CD14-positive monocyte (primary cell): ENCODE measurements at regions not wholly inside any gene's neighbourhood (a gene's known extent, or its start where the extent isn't known, plus 50 kb on each side); places are given as distances from the start of the nearest gene placed in this dataset.

ENCODE experiments used
- DNase-seq, 3 donors: peaks; one replicate each; pipeline ENCODE4 v3.0.0-alpha.2; 2011 to 2022
- H2AFZ ChIP-seq: 2 replicates; pipeline ENCODE4 v1.6.0; 2012; ENCODE audit warnings: mild to moderate bottlenecking, low read depth, low read length, inconsistent platforms; ENCODE audit not compliant: insufficient read depth, poor library complexity, severe bottlenecking
- H3K27ac ChIP-seq, 2 donors: 1 replicate in 1 of 2; 2 replicates in 1 of 2; pipeline ENCODE4 v1.5.1; 2012 to 2013; ENCODE audit warnings: low read length in 2 of 2, control low read depth in 1 of 2, inconsistent platforms in 1 of 2, low read depth in 1 of 2, mild to moderate bottlenecking in 1 of 2
- H3K27me3 ChIP-seq, 2 donors: one replicate each; pipeline versions ENCODE4 v1.6.0 to v1.6.1; 2011 to 2013; ENCODE audit warnings: low read length in 2 of 2; ENCODE audit not compliant: control insufficient read depth in 2 of 2, insufficient read depth in 2 of 2
- H3K36me3 ChIP-seq, 2 donors: replicated peaks in 1 of 2; 1 replicate in 1 of 2; 2 replicates in 1 of 2; pipeline versions ENCODE4 v1.5.1 to v1.6.1; 2012 to 2013; ENCODE audit warnings: low read length in 2 of 2, control low read depth in 1 of 2, inconsistent platforms in 1 of 2, mild to moderate bottlenecking in 1 of 2; ENCODE audit not compliant: insufficient read depth in 2 of 2, control insufficient read depth in 1 of 2
- H3K4me1 ChIP-seq, 2 donors: 1 replicate in 1 of 2; 2 replicates in 1 of 2; pipeline versions ENCODE4 v1.5.1 to v1.6.1; 2012 to 2013; ENCODE audit warnings: low read length in 2 of 2, control low read depth in 1 of 2, inconsistent platforms in 1 of 2, mild to moderate bottlenecking in 1 of 2, moderate library complexity in 1 of 2; ENCODE audit not compliant: insufficient read depth in 2 of 2, control insufficient read depth in 1 of 2
- H3K4me2 ChIP-seq: replicated peaks from 2 replicates; pipeline ENCODE3; 2012; ENCODE audit warnings: low read length, moderate library complexity, mild to moderate bottlenecking; ENCODE audit not compliant: poor library complexity, severe bottlenecking; ENCODE audit errors: extremely low read depth
- H3K4me3 ChIP-seq, 3 experiments: fragments of 200-600 bp in 1 of 3; sonication (generic) in 1 of 3; replicated peaks in 1 of 3; 1 replicate in 2 of 3; 2 replicates in 1 of 3; pipeline ENCODE4 v1.5.1; 2011 to 2013; ENCODE audit warnings: low read length in 3 of 3, mild to moderate bottlenecking in 3 of 3, control low read depth in 2 of 3, low read depth in 2 of 3, inconsistent platforms in 1 of 3, moderate library complexity in 1 of 3
- H3K79me2 ChIP-seq: 2 replicates; pipeline ENCODE4 v1.6.0; 2012; ENCODE audit warnings: mild to moderate bottlenecking, control low read depth, inconsistent platforms, low read length, moderate library complexity; ENCODE audit not compliant: insufficient read depth
- H3K9ac ChIP-seq: 2 replicates; pipeline ENCODE4 v1.6.0; 2017; ENCODE audit warnings: low read length, mild to moderate bottlenecking; ENCODE audit not compliant: insufficient read depth, poor library complexity, severe bottlenecking
- H3K9me3 ChIP-seq, 2 donors: replicated peaks in 1 of 2; 1 replicate in 1 of 2; 2 replicates in 1 of 2; pipeline versions ENCODE4 v1.5.1 to v1.6.1; 2012 to 2013; ENCODE audit warnings: low read length in 2 of 2, control low read depth in 1 of 2; ENCODE audit not compliant: control insufficient read depth in 1 of 2, insufficient read depth in 1 of 2
- H4K20me1 ChIP-seq: 2 replicates; pipeline ENCODE4 v1.6.0; 2012; ENCODE audit warnings: mild to moderate bottlenecking, low read length, control low read depth, moderate library complexity; ENCODE audit not compliant: insufficient read depth
- H3K27ac Mint-ChIP-seq, 7 donors: one replicate each; pipeline ENCODE4 v1.8.0; 2020; ENCODE audit warnings: mild to moderate bottlenecking in 7 of 7, mixed read lengths in 7 of 7, moderate library complexity in 6 of 7, inconsistent platforms in 2 of 7
- H3K27me3 Mint-ChIP-seq, 3 donors: one replicate each; pipeline ENCODE4 v1.8.0; 2021 to 2022; ENCODE audit warnings: low read depth in 3 of 3, mild to moderate bottlenecking in 3 of 3, mixed read lengths in 3 of 3, moderate library complexity in 3 of 3, inconsistent platforms in 1 of 3
- H3K36me3 Mint-ChIP-seq, 2 donors: one replicate each; pipeline ENCODE4 v1.8.0; 2020; ENCODE audit warnings: mixed read lengths in 2 of 2, inconsistent platforms in 1 of 2, mild to moderate bottlenecking in 1 of 2
- H3K4me1 Mint-ChIP-seq: one replicate; pipeline ENCODE4 v1.8.0; 2020; ENCODE audit warnings: mild to moderate bottlenecking, mixed read lengths
- H3K4me3 Mint-ChIP-seq, 2 donors: one replicate each; pipeline ENCODE4 v1.8.0; 2020; ENCODE audit warnings: mild to moderate bottlenecking in 2 of 2, mixed read lengths in 2 of 2, moderate library complexity in 1 of 2
- H3K9me3 Mint-ChIP-seq, 7 donors: one replicate each; pipeline ENCODE4 v1.8.0; 2020 to 2022; ENCODE audit warnings: mixed read lengths in 7 of 7, mild to moderate bottlenecking in 6 of 7, moderate library complexity in 6 of 7, inconsistent platforms in 2 of 7
- WGBS: methylation state at CpG from one replicate; pipeline ENCODE4 v1.1.5; 2013; ENCODE audit warnings: missing lambda C conversion rate; ENCODE audit not compliant: insufficient coverage; 5-methylcytosine and 5-hydroxymethylcytosine counted together
- intact Hi-C, 2 donors: fragments of 100-400 bp; cut with micrococcal nuclease; formaldehyde crosslinking; loops; one replicate each; pipeline versions ENCODE4 v1.15.0 to v1.15.1; 2023
- TF ChIP-seq, protein P1 (sequence below): fragments of 200-600 bp; IDR thresholded peaks from one replicate; pipeline ENCODE4 v1.8.0; 2022; ENCODE audit warnings: antibody characterized with exemption, mild to moderate bottlenecking

DNA sequence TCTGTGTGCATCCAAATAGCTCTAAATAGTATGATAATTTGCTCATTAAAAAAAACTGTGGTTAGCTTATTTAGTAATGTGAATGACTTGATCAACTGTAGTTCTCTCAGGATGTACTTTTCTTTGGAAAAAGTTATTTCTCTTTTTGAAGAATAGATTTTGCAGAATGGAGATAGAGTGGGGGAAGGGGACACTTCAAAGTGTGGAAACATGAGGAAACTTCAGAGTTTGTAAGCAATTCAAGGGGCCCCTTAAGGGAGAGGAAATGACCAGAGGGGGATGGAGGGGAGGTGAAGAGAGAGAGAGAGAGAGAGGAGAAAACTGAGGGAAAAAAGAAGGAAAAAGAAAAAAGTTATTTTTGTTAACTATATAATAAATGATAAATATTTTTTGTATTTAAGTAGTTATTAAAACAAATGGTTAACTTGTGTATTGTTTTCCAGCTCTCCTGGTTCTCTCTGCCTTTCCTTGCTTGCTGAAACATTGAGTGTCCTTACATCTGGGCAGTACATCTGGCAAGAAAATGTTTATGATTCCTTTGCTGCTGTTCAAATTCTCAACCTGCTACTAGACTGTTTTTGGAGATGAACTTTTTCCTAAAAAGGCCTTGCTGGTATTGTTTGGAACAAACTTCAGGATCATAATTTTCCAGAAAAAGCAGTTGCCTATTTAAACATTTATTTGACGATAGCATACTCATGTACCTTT is 497.5 kb upstream of the CITED2 start:
- intact Hi-C loops: no loop called here
- H3K9me3 ChIP-seq: no peaks in the 10 kb centered on the region
- H3K27ac Mint-ChIP-seq: peak overlapping the region in 1 of 7 donors; percentile 63
- H4K20me1 ChIP-seq: no peaks in the 10 kb centered on the region
- H3K4me1 Mint-ChIP-seq: peaks cover 14% of the 10 kb centered on the region
- no peak overlapping the region for H3K4me2 ChIP-seq
- H3K79me2 ChIP-seq: no peaks in the 10 kb centered on the region
- no CpG with 5 or more reads among the region's 1 CpG for WGBS
- peaks cover 0 to 3% (median 0%) of the 10 kb centered on the region in 7 donors for H3K9me3 Mint-ChIP-seq
- H3K27me3 ChIP-seq: no peaks in the 10 kb centered on the region
- no peak overlapping the region for H2AFZ ChIP-seq
- no peak overlapping the region for H3K4me3 ChIP-seq
- H3K27me3 Mint-ChIP-seq: no peaks in the 10 kb centered on the region
- TF ChIP-seq, protein P1, sequence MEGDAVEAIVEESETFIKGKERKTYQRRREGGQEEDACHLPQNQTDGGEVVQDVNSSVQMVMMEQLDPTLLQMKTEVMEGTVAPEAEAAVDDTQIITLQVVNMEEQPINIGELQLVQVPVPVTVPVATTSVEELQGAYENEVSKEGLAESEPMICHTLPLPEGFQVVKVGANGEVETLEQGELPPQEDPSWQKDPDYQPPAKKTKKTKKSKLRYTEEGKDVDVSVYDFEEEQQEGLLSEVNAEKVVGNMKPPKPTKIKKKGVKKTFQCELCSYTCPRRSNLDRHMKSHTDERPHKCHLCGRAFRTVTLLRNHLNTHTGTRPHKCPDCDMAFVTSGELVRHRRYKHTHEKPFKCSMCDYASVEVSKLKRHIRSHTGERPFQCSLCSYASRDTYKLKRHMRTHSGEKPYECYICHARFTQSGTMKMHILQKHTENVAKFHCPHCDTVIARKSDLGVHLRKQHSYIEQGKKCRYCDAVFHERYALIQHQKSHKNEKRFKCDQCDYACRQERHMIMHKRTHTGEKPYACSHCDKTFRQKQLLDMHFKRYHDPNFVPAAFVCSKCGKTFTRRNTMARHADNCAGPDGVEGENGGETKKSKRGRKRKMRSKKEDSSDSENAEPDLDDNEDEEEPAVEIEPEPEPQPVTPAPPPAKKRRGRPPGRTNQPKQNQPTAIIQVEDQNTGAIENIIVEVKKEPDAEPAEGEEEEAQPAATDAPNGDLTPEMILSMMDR: no peak
- no peak overlapping the region for H3K9ac ChIP-seq
- no peak overlapping the region for H3K27ac ChIP-seq
- H3K4me1 ChIP-seq: peaks cover 4 to 8% of the 10 kb centered on the region in 2 donors
- H3K36me3 ChIP-seq: no peaks in the 10 kb centered on the region
- no peak for DNase-seq
- H3K36me3 Mint-ChIP-seq: peaks cover 0 to 2% of the 10 kb centered on the region in 2 donors
- H3K4me3 Mint-ChIP-seq: no peak overlapping the region

DNA sequence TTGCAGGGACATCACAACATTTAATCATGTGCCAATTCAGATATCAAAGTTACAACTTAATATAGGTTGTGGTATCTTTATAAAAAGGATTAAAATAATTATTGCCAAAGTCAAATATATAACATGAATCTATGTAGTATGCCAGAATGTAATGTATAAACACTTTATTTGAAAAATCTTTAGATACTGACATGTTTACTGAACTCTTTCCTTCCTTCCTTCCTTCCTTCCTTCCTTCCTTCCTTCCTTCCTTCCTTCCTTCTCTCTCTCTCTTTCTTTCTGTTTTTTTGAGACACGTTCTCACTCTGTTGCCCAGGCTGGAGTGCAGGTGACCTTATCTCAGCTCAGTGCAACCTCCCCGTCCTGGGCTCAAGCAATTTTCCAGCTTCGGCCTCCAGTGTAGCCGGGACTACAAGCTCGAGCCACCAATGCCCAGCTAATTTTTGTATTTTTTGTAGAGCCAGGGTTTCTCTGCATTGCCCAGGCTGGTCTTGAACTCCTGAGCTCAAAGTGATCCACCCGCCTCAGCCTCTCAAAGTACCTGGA is 496.8 kb upstream of the CITED2 start:
- 78% methylated on average over 5 of the region's 6 CpGs for WGBS
- H3K27ac Mint-ChIP-seq: peak overlapping the region in 3 of 7 donors; percentile 18 to 31 (median 24)

More for the DNA sequence above, 496.8 kb upstream of the CITED2 start:
- H3K4me3 ChIP-seq: no peak overlapping the region
- H3K9ac ChIP-seq: no peak overlapping the region
- TF ChIP-seq, protein P1: no peak
- DNase-seq: no peak
- H3K9me3 Mint-ChIP-seq: peaks cover 0 to 8% (median 2%) of the 10 kb centered on the region in 7 donors
- H3K27me3 ChIP-seq: no peaks in the 10 kb centered on the region
- no peaks in the 10 kb centered on the region for H3K9me3 ChIP-seq
- no peak overlapping the region for H2AFZ ChIP-seq
- no peak overlapping the region for H3K4me2 ChIP-seq
- peaks cover 4 to 8% of the 10 kb centered on the region in 2 donors for H3K4me1 ChIP-seq
- no peak overlapping the region for H3K27ac ChIP-seq
- no peaks in the 10 kb centered on the region for H3K79me2 ChIP-seq
- H3K4me1 Mint-ChIP-seq: peaks cover 14% of the 10 kb centered on the region
- H3K36me3 ChIP-seq: no peaks in the 10 kb centered on the region
- no peaks in the 10 kb centered on the region for H3K27me3 Mint-ChIP-seq
- intact Hi-C loops: no loop called here
- H3K36me3 Mint-ChIP-seq: peaks cover 0 to 2% of the 10 kb centered on the region in 2 donors
- no peak overlapping the region for H3K4me3 Mint-ChIP-seq
- no peaks in the 10 kb centered on the region for H4K20me1 ChIP-seq
